Caco-2 (cell line): ENCODE measurements at regions not wholly inside any gene's neighbourhood (a gene's known extent, or its start where the extent isn't known, plus 50 kb on each side); places are given as distances from the start of the nearest gene placed in this dataset.

Experiments
- BruUV-seq: library from RNA; stranded (reverse); fragments of 400-500 nt; replicated peaks from 2 replicates; lab custom pipeline; 2021; lab: Mats Ljungman, UMichigan
- CTCF ChIA-PET: fragments of 300-600 bp; sonication (Branson Sonifier 250); formaldehyde crosslinking; loops from one replicate; lab custom pipeline; 2022; ENCODE audit warnings: antibody characterized with exemption; lab: Charles Lee
- POLR2A ChIA-PET: fragments of 300-600 bp; sonication (Branson Sonifier 250); formaldehyde crosslinking; loops from one replicate; lab custom pipeline; 2022; ENCODE audit warnings: antibody characterized with exemption; lab: Charles Lee
- DNase-seq, 2 experiments: peaks; one replicate each; pipeline versions ENCODE4 v3.0.0 to v3.0.0-alpha.2; 2020 to 2022
- H3K27me3 ChIP-seq: replicated peaks from 2 replicates; pipeline ENCODE4 v1.6.0; 2011; ENCODE audit warnings: low read length; ENCODE audit not compliant: control insufficient read depth, insufficient read depth
- H3K36me3 ChIP-seq: 2 replicates; pipeline ENCODE4 v1.5.1; 2011; ENCODE audit warnings: low read length; ENCODE audit not compliant: control insufficient read depth, insufficient read depth
- H3K4me1 ChIP-seq: fragments of 250-450 bp; sonication (Bioruptor Pico); 2 replicates; pipeline ENCODE4 v1.5.1; 2020; ENCODE audit warnings: mild to moderate bottlenecking
- H3K4me3 ChIP-seq: 2 replicates; pipeline ENCODE4 v1.5.1; 2011; ENCODE audit warnings: low read depth, mild to moderate bottlenecking, control low read depth, low read length
- H3K9me3 ChIP-seq: fragments of 250-450 bp; sonication (Bioruptor Pico); 2 replicates; pipeline ENCODE4 v1.5.1; 2020; ENCODE audit warnings: mild to moderate bottlenecking, moderate library complexity
- H3K27ac Mint-ChIP-seq: one replicate; pipeline ENCODE4 v1.8.0; 2022; ENCODE audit warnings: mixed read lengths; ENCODE audit not compliant: unreplicated experiment
- H3K27me3 Mint-ChIP-seq: one replicate; pipeline ENCODE4 v1.8.0; 2022; ENCODE audit warnings: mixed read lengths; ENCODE audit not compliant: insufficient read depth, unreplicated experiment
- H3K36me3 Mint-ChIP-seq: one replicate; pipeline ENCODE4 v1.8.0; 2022; ENCODE audit warnings: mild to moderate bottlenecking, mixed read lengths; ENCODE audit not compliant: insufficient read depth, unreplicated experiment
- H3K4me1 Mint-ChIP-seq: one replicate; pipeline ENCODE4 v1.8.0; 2022; ENCODE audit warnings: low read depth, mixed read lengths; ENCODE audit not compliant: unreplicated experiment
- H3K4me3 Mint-ChIP-seq: one replicate; pipeline ENCODE4 v1.8.0; 2022; ENCODE audit warnings: mild to moderate bottlenecking, moderate library complexity, mixed read lengths; ENCODE audit not compliant: unreplicated experiment
- H3K9me3 Mint-ChIP-seq: one replicate; pipeline ENCODE4 v1.8.0; 2022; ENCODE audit warnings: mixed read lengths; ENCODE audit not compliant: unreplicated experiment
- CTCF ChIP-seq, 2 experiments: fragments of 200-600 bp in 1 of 2; IDR thresholded peaks; 1 replicate in 1 of 2; 2 replicates in 1 of 2; pipeline versions ENCODE4 v1.5.1 to v1.8.0; 2011 to 2022; ENCODE audit warnings: antibody characterized with exemption in 1 of 2, control low read depth in 1 of 2, inconsistent platforms in 1 of 2, low read depth in 1 of 2, low read length in 1 of 2, mild to moderate bottlenecking in 1 of 2, moderate library complexity in 1 of 2; ENCODE audit not compliant: insufficient read depth in 1 of 2, severe bottlenecking in 1 of 2, unreplicated experiment in 1 of 2
- intact Hi-C: fragments of 100-400 bp; cut with micrococcal nuclease; formaldehyde crosslinking; loops from one replicate; pipeline ENCODE4 v1.10.0; 2022; ENCODE audit not compliant: unreplicated experiment

- Mint-ChIP-seq H3K9me3 (no peaks in the 10 kb centered on the region), H3K4me1 (no peaks in the 10 kb centered on the region), H3K4me3 (no peak overlapping the region), H3K27ac (no peak overlapping the region), H3K27me3 (peaks cover 7% of the 10 kb centered on the region), H3K36me3 (no peaks in the 10 kb centered on the region)
- DNase-seq: no peak
- H3K36me3 ChIP-seq: no peaks in the 10 kb centered on the region
- H3K27me3 ChIP-seq: no peaks in the 10 kb centered on the region
- no peaks in the 10 kb centered on the region for H3K4me1 ChIP-seq
- ChIA-PET POLR2A (no interaction called here), CTCF (no interaction called here)
- no peak overlapping the region for H3K4me3 ChIP-seq
- intact Hi-C loops: no loop called here
- TF ChIP-seq CTCF (IDR thresholded peaks at IDR 0.05; ENCODE audit: insufficient read depth in 1 of 2, low read depth in 1 of 2, low read length in 1 of 2, severe bottlenecking in 1 of 2, unreplicated experiment in 1 of 2): no peak
- no TSS peak for BruUV-seq
- no peaks in the 10 kb centered on the region for H3K9me3 ChIP-seq
Measured at GRCh38 chr7:49247759-49248158, 323.4 kb downstream of the CDC14C start.

GRCh38 chr7:49255054-49255453 lies 330.7 kb downstream of the CDC14C start:
- CTCF ChIA-PET: no interaction called here
- H3K27me3 ChIP-seq: no peaks in the 10 kb centered on the region
- no peaks in the 10 kb centered on the region for H3K9me3 ChIP-seq
- BruUV-seq: no TSS peak
- no peak for TF ChIP-seq CTCF (IDR thresholded peaks at IDR 0.05; ENCODE audit: insufficient read depth in 1 of 2, low read depth in 1 of 2, low read length in 1 of 2, severe bottlenecking in 1 of 2, unreplicated experiment in 1 of 2)
- no peak overlapping the region for H3K4me3 Mint-ChIP-seq
- H3K27ac Mint-ChIP-seq: no peak overlapping the region
- H3K4me1 Mint-ChIP-seq: no peaks in the 10 kb centered on the region
- H3K4me3 ChIP-seq: no peak overlapping the region
- H3K4me1 ChIP-seq: no peaks in the 10 kb centered on the region
- no peaks in the 10 kb centered on the region for H3K36me3 ChIP-seq
- intact Hi-C loops: no loop called here
- no peaks in the 10 kb centered on the region for H3K9me3 Mint-ChIP-seq
- POLR2A ChIA-PET: no interaction called here
- peaks cover 2% of the 10 kb centered on the region for H3K27me3 Mint-ChIP-seq
- no peak for DNase-seq
- H3K36me3 Mint-ChIP-seq: no peaks in the 10 kb centered on the region

GRCh38 chr7:49260538-49260937 lies 336.2 kb downstream of the CDC14C start:
- no peak overlapping the region for H3K27ac Mint-ChIP-seq
- no TSS peak for BruUV-seq
- DNase-seq: no peak
- intact Hi-C loops: no loop called here
- no peak for TF ChIP-seq CTCF (IDR thresholded peaks at IDR 0.05; ENCODE audit: insufficient read depth in 1 of 2, low read depth in 1 of 2, low read length in 1 of 2, severe bottlenecking in 1 of 2, unreplicated experiment in 1 of 2)
- no peak overlapping the region for H3K4me3 ChIP-seq
- peaks cover 7% of the 10 kb centered on the region for H3K27me3 Mint-ChIP-seq
- POLR2A ChIA-PET: no interaction called here
- no peaks in the 10 kb centered on the region for H3K9me3 ChIP-seq
- H3K4me1 ChIP-seq: no peaks in the 10 kb centered on the region; the same call in 1 of the 2 replicates
- no peaks in the 10 kb centered on the region for H3K36me3 ChIP-seq
- no peak overlapping the region for H3K4me3 Mint-ChIP-seq
- no peaks in the 10 kb centered on the region for H3K4me1 Mint-ChIP-seq
- no peaks in the 10 kb centered on the region for H3K9me3 Mint-ChIP-seq
- CTCF ChIA-PET: no interaction called here
- H3K27me3 ChIP-seq: no peaks in the 10 kb centered on the region
- H3K36me3 Mint-ChIP-seq: no peaks in the 10 kb centered on the region
